ENCODE measurements at regions not wholly inside any gene's neighbourhood (a gene's known extent, or its start where the extent isn't known, plus 50 kb on each side); places are given as distances from the start of the nearest gene placed in this dataset.

- TF ChIP-seq MAFK (IDR thresholded peaks at IDR 0.05; ENCODE audit: partially characterized antibody) = no peak
- TF ChIP-seq USF2 (IDR thresholded peaks at IDR 0.05) = no peak
- no peak for TF ChIP-seq CHD2 (IDR thresholded peaks at IDR 0.05; ENCODE audit: low read length, partially characterized antibody)
- no peak for TF ChIP-seq CTCF (IDR thresholded peaks at IDR 0.05)
- no peak for TF ChIP-seq HDAC2 (IDR thresholded peaks at IDR 0.05)
- TF ChIP-seq MAX (IDR thresholded peaks at IDR 0.05) = no peak
- TF ChIP-seq POLR2A (IDR thresholded peaks at IDR 0.05; ENCODE audit: low read length) = no peak
- TF ChIP-seq RNF2 (IDR thresholded peaks at IDR 0.05; ENCODE audit: borderline replicate concordance, low read depth) = no peak
- TF ChIP-seq REST (IDR thresholded peaks at IDR 0.05) = no peak
- no peak for TF ChIP-seq CBX8 (IDR thresholded peaks at IDR 0.05)
- no peak for TF ChIP-seq RFX5 (IDR thresholded peaks at IDR 0.05)
Measured at GRCh38 chr14:44404599-44404998, 102.5 kb downstream of the FSCB start.
